Natural killer cell (primary cell): ENCODE measurements at regions not wholly inside any gene's neighbourhood (a gene's known extent, or its start where the extent isn't known, plus 50 kb on each side); places are given as distances from the start of the nearest gene placed in this dataset.

Experiments used
- ATAC-seq, 3 donors: fragments of 150-1000 bp in 2 of 3; fragments of 200-7000 bp in 1 of 3; cut with Tn5 transposase; 1 replicate in 1 of 3; 2 replicates in 2 of 3; pipeline ENCODE4 v1.10.0; 2021; ENCODE audit warnings: mild to moderate bottlenecking in 2 of 3, moderate library complexity in 2 of 3
- DNase-seq, 2 donors: peaks; one replicate each; pipeline versions ENCODE4 v3.0.0 to v3.0.0-alpha.2; 2013 to 2021; ENCODE audit warnings: mixed read lengths in 1 of 2
- H3K27ac ChIP-seq: one replicate; pipeline ENCODE4 v1.5.1; 2013; ENCODE audit warnings: mild to moderate bottlenecking, low read length
- H3K27me3 ChIP-seq: one replicate; pipeline ENCODE4 v1.6.1; 2013; ENCODE audit warnings: low read length; ENCODE audit not compliant: control insufficient read depth, insufficient read depth
- H3K36me3 ChIP-seq: one replicate; pipeline ENCODE4 v1.6.1; 2013; ENCODE audit warnings: low read length; ENCODE audit not compliant: control insufficient read depth, insufficient read depth
- H3K4me1 ChIP-seq: one replicate; pipeline ENCODE4 v1.6.1; 2013; ENCODE audit warnings: low read length; ENCODE audit not compliant: control insufficient read depth, insufficient read depth
- H3K4me3 ChIP-seq: one replicate; pipeline ENCODE4 v1.5.1; 2013; ENCODE audit warnings: low read length
- H3K9me3 ChIP-seq: one replicate; pipeline ENCODE4 v1.6.1; 2013; ENCODE audit warnings: low read length; ENCODE audit not compliant: control insufficient read depth, insufficient read depth
- H3K27ac Mint-ChIP-seq, 2 donors: one replicate each; pipeline ENCODE4 v1.8.0; 2022; ENCODE audit warnings: mild to moderate bottlenecking in 2 of 2, mixed read lengths in 2 of 2, moderate library complexity in 1 of 2
- H3K27me3 Mint-ChIP-seq, 2 donors: one replicate each; pipeline ENCODE4 v1.8.0; 2022; ENCODE audit warnings: low read depth in 2 of 2, mixed read lengths in 2 of 2
- H3K36me3 Mint-ChIP-seq: one replicate; pipeline ENCODE4 v1.8.0; 2022; ENCODE audit warnings: mixed read lengths
- H3K4me1 Mint-ChIP-seq, 2 donors: one replicate each; pipeline ENCODE4 v1.8.0; 2022; ENCODE audit warnings: mixed read lengths in 2 of 2
- H3K4me3 Mint-ChIP-seq: one replicate; pipeline ENCODE4 v1.8.0; 2022; ENCODE audit warnings: mild to moderate bottlenecking, moderate library complexity, mixed read lengths
- H3K9me3 Mint-ChIP-seq, 2 donors: one replicate each; pipeline ENCODE4 v1.8.0; 2022; ENCODE audit warnings: mixed read lengths in 2 of 2
- CTCF ChIP-seq: fragments of 200-600 bp; IDR thresholded peaks from one replicate; pipeline ENCODE4 v1.8.0; 2022; ENCODE audit warnings: antibody characterized with exemption
- WGBS: methylation state at CpG from one replicate; pipeline ENCODE4 v1.1.7; 2013; ENCODE audit warnings: missing lambda C conversion rate; ENCODE audit not compliant: insufficient coverage; 5-methylcytosine and 5-hydroxymethylcytosine counted together
- intact Hi-C: fragments of 100-400 bp; cut with micrococcal nuclease; formaldehyde crosslinking; loops from one replicate; pipeline ENCODE4 v1.14.2; 2022

GRCh38 chr4:63232058-63232457 lies 1177.2 kb downstream of the TECRL start:
- ATAC-seq (no peak), DNase-seq (no peak)
- Histone ChIP-seq H3K4me1 (no peaks in the 10 kb centered on the region), H3K27ac (no peak overlapping the region), H3K36me3 (no peaks in the 10 kb centered on the region), H3K4me3 (no peak overlapping the region), H3K9me3 (no peaks in the 10 kb centered on the region), H3K27me3 (no peaks in the 10 kb centered on the region)
- H3K36me3 Mint-ChIP-seq, result no peaks in the 10 kb centered on the region
- H3K27ac Mint-ChIP-seq, result no peak overlapping the region
- H3K27me3 Mint-ChIP-seq, result no peaks in the 10 kb centered on the region
- no peak for TF ChIP-seq CTCF
- no peak overlapping the region for H3K4me3 Mint-ChIP-seq
- peaks cover 14 to 15% of the 10 kb centered on the region in 2 donors for H3K9me3 Mint-ChIP-seq
- WGBS, result 80% methylated on average over 1 of the region's 1 CpG
- H3K4me1 Mint-ChIP-seq, result no peaks in the 10 kb centered on the region
- intact Hi-C loops, result no loop called here

GRCh38 chr4:63226229-63226628 lies 1183.0 kb downstream of the TECRL start:
- Mint-ChIP-seq H3K27me3 (no peaks in the 10 kb centered on the region), H3K4me1 (no peaks in the 10 kb centered on the region), H3K27ac (no peak overlapping the region), H3K9me3 (peaks cover 14 to 21% of the 10 kb centered on the region in 2 donors), H3K36me3 (peaks cover 7% of the 10 kb centered on the region), H3K4me3 (no peak overlapping the region)
- ATAC-seq (no peak), DNase-seq (no peak)
- H3K9me3 ChIP-seq, result peaks cover 11% of the 10 kb centered on the region
- no peak overlapping the region for H3K4me3 ChIP-seq
- H3K4me1 ChIP-seq, result no peaks in the 10 kb centered on the region
- no peaks in the 10 kb centered on the region for H3K36me3 ChIP-seq
- no peaks in the 10 kb centered on the region for H3K27me3 ChIP-seq
- H3K27ac ChIP-seq, result no peak overlapping the region
- intact Hi-C loops, result no loop called here
- TF ChIP-seq CTCF, result no peak
- WGBS, result 74% methylated on average over 1 of the region's 1 CpG

- H3K36me3 ChIP-seq, result no peaks in the 10 kb centered on the region
- H3K36me3 Mint-ChIP-seq, result peaks cover 7% of the 10 kb centered on the region
- no peaks in the 10 kb centered on the region for H3K27me3 ChIP-seq
- H3K4me1 ChIP-seq, result no peaks in the 10 kb centered on the region
- H3K4me3 Mint-ChIP-seq, result no peak overlapping the region
- DNase-seq, result no peak
- peaks cover 18 to 29% of the 10 kb centered on the region in 2 donors for H3K9me3 Mint-ChIP-seq
- H3K27ac Mint-ChIP-seq, result no peak overlapping the region
- H3K27ac ChIP-seq, result no peak overlapping the region
- H3K27me3 Mint-ChIP-seq, result no peaks in the 10 kb centered on the region
- 88% methylated on average over 1 of the region's 3 CpGs for WGBS
- TF ChIP-seq CTCF, result no peak
- peaks cover 24% of the 10 kb centered on the region for H3K9me3 ChIP-seq
- no peaks in the 10 kb centered on the region for H3K4me1 Mint-ChIP-seq
- no peak for ATAC-seq
- H3K4me3 ChIP-seq, result no peak overlapping the region
- intact Hi-C loops, result no loop called here
Observed at GRCh38 chr4:63222466-63222865, 1186.8 kb downstream of the TECRL start.

GRCh38 chr4:63221477-63221876 lies 1187.8 kb downstream of the TECRL start:
- no peak for TF ChIP-seq CTCF
- H3K4me3 ChIP-seq, result no peak overlapping the region
- Mint-ChIP-seq H3K4me3 (no peak overlapping the region), H3K27me3 (no peaks in the 10 kb centered on the region), H3K4me1 (no peaks in the 10 kb centered on the region), H3K27ac (no peak overlapping the region), H3K9me3 (peaks cover 19 to 31% of the 10 kb centered on the region in 2 donors), H3K36me3 (peaks cover 15% of the 10 kb centered on the region)
- no CpG with 5 or more reads among the region's 1 CpG for WGBS
- no peak for ATAC-seq
- H3K9me3 ChIP-seq, result peaks cover 24% of the 10 kb centered on the region
- H3K27ac ChIP-seq, result no peak overlapping the region
- no peaks in the 10 kb centered on the region for H3K4me1 ChIP-seq
- H3K36me3 ChIP-seq, result no peaks in the 10 kb centered on the region
- intact Hi-C loops, result no loop called here
- no peak for DNase-seq
- H3K27me3 ChIP-seq, result no peaks in the 10 kb centered on the region
